Activated T-helper 2 cell treated with anti-CD3 and anti-CD28 coated beads, Interferon-gamma antibody, Interleukin-2, Interleukin-4, amounts not matched to agents 10 μg/mL and 5 μg/mL and 100 μg/mL, durations not matched to agents 14 hours and 24 hours and 36 hours (primary cell): ENCODE measurements at regions not wholly inside any gene's neighbourhood (a gene's known extent, or its start where the extent isn't known, plus 50 kb on each side); places are given as distances from the start of the nearest gene placed in this dataset.
"Not testable (repeated sequence)": the region's sequence is repeated elsewhere in the genome, so short reads cannot be mapped to it uniquely, and the experiment has no call there.

ENCODE experiments used
- DNase-seq: peaks from one replicate; pipeline ENCODE4 v3.0.0; 2021; ENCODE audit warnings: low spot score
- H3K27ac Mint-ChIP-seq: one replicate; pipeline ENCODE4 v1.8.0; 2021; ENCODE audit warnings: mixed read lengths
- H3K27me3 Mint-ChIP-seq: one replicate; pipeline ENCODE4 v1.8.0; 2021; ENCODE audit warnings: low read depth, mixed read lengths
- H3K36me3 Mint-ChIP-seq: one replicate; pipeline ENCODE4 v1.8.0; 2021; ENCODE audit warnings: low read depth, mixed read lengths
- H3K4me1 Mint-ChIP-seq: one replicate; pipeline ENCODE4 v1.8.0; 2021; ENCODE audit warnings: low read depth, mixed read lengths
- H3K4me3 Mint-ChIP-seq: one replicate; pipeline ENCODE4 v1.8.0; 2021; ENCODE audit warnings: low read depth, mild to moderate bottlenecking, moderate library complexity, mixed read lengths
- H3K9me3 Mint-ChIP-seq: one replicate; pipeline ENCODE4 v1.8.0; 2021; ENCODE audit warnings: mixed read lengths
- intact Hi-C: fragments of 100-400 bp; cut with micrococcal nuclease; formaldehyde crosslinking; loops from one replicate; pipeline ENCODE4 v1.15.1; 2023

- Mint-ChIP-seq H3K9me3 (peaks cover 6% of the 10 kb centered on the region), H3K4me1 (no peaks in the 10 kb centered on the region), H3K27ac (no peak overlapping the region), H3K4me3 (no peak overlapping the region), H3K36me3 (no peaks in the 10 kb centered on the region), H3K27me3 (peaks cover 28% of the 10 kb centered on the region)
- intact Hi-C loops: no loop called here
- no peak for DNase-seq
These were observed 132.3 kb upstream of the ST8SIA4 start for GRCh38 chr5:101035425-101035824.

GRCh38 chr5:101024299-101024698 lies 121.2 kb upstream of the ST8SIA4 start:
- Mint-ChIP-seq H3K4me3 (no peak overlapping the region), H3K9me3 (no peaks in the 10 kb centered on the region), H3K4me1 (no peaks in the 10 kb centered on the region), H3K27me3 (peaks cover 5% of the 10 kb centered on the region), H3K36me3 (no peaks in the 10 kb centered on the region), H3K27ac (no peak overlapping the region)
- no peak for DNase-seq
- intact Hi-C loops: no loop called here

GRCh38 chr5:101018299-101018698 lies 115.2 kb upstream of the ST8SIA4 start:
- no peak overlapping the region for H3K27ac Mint-ChIP-seq
- intact Hi-C loops: no loop called here

GRCh38 chr5:101012880-101013279 lies 109.8 kb upstream of the ST8SIA4 start:
- H3K4me3 Mint-ChIP-seq: no peak overlapping the region
- H3K4me1 Mint-ChIP-seq: no peaks in the 10 kb centered on the region
- no peak overlapping the region for H3K27ac Mint-ChIP-seq
- H3K36me3 Mint-ChIP-seq: no peaks in the 10 kb centered on the region
- intact Hi-C loops: no loop called here
- DNase-seq: no peak
- no peaks in the 10 kb centered on the region for H3K9me3 Mint-ChIP-seq
- peaks cover 21% of the 10 kb centered on the region for H3K27me3 Mint-ChIP-seq

More at GRCh38 chr5:101018299-101018698, 115.2 kb upstream of the ST8SIA4 start:
- Mint-ChIP-seq H3K4me1 (no peaks in the 10 kb centered on the region), H3K4me3 (no peak overlapping the region), H3K36me3 (no peaks in the 10 kb centered on the region), H3K9me3 (no peaks in the 10 kb centered on the region), H3K27me3 (peaks cover 6% of the 10 kb centered on the region)
- DNase-seq: no peak

GRCh38 chr5:101009758-101010519 lies 106.9 kb upstream of the ST8SIA4 start:
- H3K36me3 Mint-ChIP-seq: no peaks in the 10 kb centered on the region
- H3K27ac Mint-ChIP-seq: no peak overlapping the region
- H3K27me3 Mint-ChIP-seq: peaks cover 27% of the 10 kb centered on the region
- intact Hi-C loops: no loop called here
- H3K4me1 Mint-ChIP-seq: no peaks in the 10 kb centered on the region
- H3K9me3 Mint-ChIP-seq: peaks cover 8% of the 10 kb centered on the region
- H3K4me3 Mint-ChIP-seq: no peak overlapping the region
- no peak for DNase-seq

GRCh38 chr5:100992354-100992753 lies 89.3 kb upstream of the ST8SIA4 start:
- H3K27ac Mint-ChIP-seq: no peak overlapping the region
- no peaks in the 10 kb centered on the region for H3K36me3 Mint-ChIP-seq
- intact Hi-C loops: no loop called here
- no peaks in the 10 kb centered on the region for H3K9me3 Mint-ChIP-seq
- no peak for DNase-seq
- no peak overlapping the region for H3K4me3 Mint-ChIP-seq
- no peaks in the 10 kb centered on the region for H3K4me1 Mint-ChIP-seq
- peaks cover 22% of the 10 kb centered on the region for H3K27me3 Mint-ChIP-seq

GRCh38 chr5:100983601-100984000 lies 80.5 kb upstream of the ST8SIA4 start:
- H3K9me3 Mint-ChIP-seq, intact Hi-C loops, H3K27ac Mint-ChIP-seq, DNase-seq, H3K27me3 Mint-ChIP-seq, H3K36me3 Mint-ChIP-seq, H3K4me3 Mint-ChIP-seq, H3K4me1 Mint-ChIP-seq: not testable (repeated sequence)

GRCh38 chr5:100974082-100974481 lies 71.0 kb upstream of the ST8SIA4 start:
- Mint-ChIP-seq H3K4me1 (no peaks in the 10 kb centered on the region), H3K27ac (no peak overlapping the region), H3K4me3 (no peak overlapping the region), H3K9me3 (no peaks in the 10 kb centered on the region), H3K36me3 (no peaks in the 10 kb centered on the region), H3K27me3 (peaks cover 31% of the 10 kb centered on the region)
- intact Hi-C loops: no loop called here
- DNase-seq: no peak

- intact Hi-C loops: no loop called here
- H3K4me1 Mint-ChIP-seq: no peaks in the 10 kb centered on the region
- no peaks in the 10 kb centered on the region for H3K36me3 Mint-ChIP-seq
- no peaks in the 10 kb centered on the region for H3K9me3 Mint-ChIP-seq
- H3K4me3 Mint-ChIP-seq: no peak overlapping the region
- DNase-seq: no peak
- H3K27ac Mint-ChIP-seq: no peak overlapping the region
- peaks cover 31% of the 10 kb centered on the region for H3K27me3 Mint-ChIP-seq
These were observed 67.7 kb upstream of the ST8SIA4 start for GRCh38 chr5:100970646-100971255.

GRCh38 chr5:100965291-100965690 lies 62.2 kb upstream of the ST8SIA4 start:
- DNase-seq: no peak
- Mint-ChIP-seq H3K4me1 (no peaks in the 10 kb centered on the region), H3K4me3 (no peak overlapping the region), H3K27ac (no peak overlapping the region), H3K9me3 (peaks cover 11% of the 10 kb centered on the region), H3K27me3 (peaks cover 33% of the 10 kb centered on the region), H3K36me3 (no peaks in the 10 kb centered on the region)
- intact Hi-C loops: no loop called here
